Glutamatergic neuron (in vitro differentiated cells): ENCODE measurements at regions not wholly inside any gene's neighbourhood (a gene's known extent, or its start where the extent isn't known, plus 50 kb on each side); places are given as distances from the start of the nearest gene placed in this dataset.

Experiments used
- DNase-seq: peaks from one replicate; pipeline ENCODE4 v3.0.0; 2022
- H3K27ac Mint-ChIP-seq: one replicate; pipeline ENCODE4 v1.8.0; 2020; ENCODE audit warnings: mild to moderate bottlenecking, mixed read lengths, inconsistent platforms; ENCODE audit not compliant: unreplicated experiment
- H3K27me3 Mint-ChIP-seq: one replicate; pipeline ENCODE4 v1.8.0; 2020; ENCODE audit warnings: mild to moderate bottlenecking, moderate library complexity, mixed read lengths, inconsistent platforms; ENCODE audit not compliant: unreplicated experiment
- H3K36me3 Mint-ChIP-seq: one replicate; pipeline ENCODE4 v1.8.0; 2020; ENCODE audit warnings: mild to moderate bottlenecking, mixed read lengths, inconsistent platforms; ENCODE audit not compliant: unreplicated experiment
- H3K4me1 Mint-ChIP-seq: one replicate; pipeline ENCODE4 v1.8.0; 2020; ENCODE audit warnings: mild to moderate bottlenecking, low read depth, mixed read lengths, inconsistent platforms; ENCODE audit not compliant: unreplicated experiment
- H3K4me3 Mint-ChIP-seq: one replicate; pipeline ENCODE4 v1.8.0; 2020; ENCODE audit warnings: mild to moderate bottlenecking, mixed read lengths, inconsistent platforms; ENCODE audit not compliant: unreplicated experiment
- H3K9me3 Mint-ChIP-seq: one replicate; pipeline ENCODE4 v1.8.0; 2020; ENCODE audit warnings: mild to moderate bottlenecking, moderate library complexity, mixed read lengths, inconsistent platforms; ENCODE audit not compliant: unreplicated experiment
- CTCF ChIP-seq: fragments of 200-600 bp; sonication (generic); IDR thresholded peaks from one replicate; pipeline ENCODE4 v1.5.0; 2021; ENCODE audit not compliant: partially characterized antibody, unreplicated experiment

- Mint-ChIP-seq H3K36me3 (no peaks in the 10 kb centered on the region), H3K9me3 (peaks cover 3% of the 10 kb centered on the region), H3K4me1 (no peaks in the 10 kb centered on the region), H3K4me3 (no peak overlapping the region), H3K27me3 (no peaks in the 10 kb centered on the region), H3K27ac (no peak overlapping the region)
- TF ChIP-seq CTCF: no peak
- no peak for DNase-seq
Observed at GRCh38 chr5:143471041-143471509, 67.6 kb upstream of the NR3C1 start.

GRCh38 chr5:143470120-143470519 lies 66.6 kb upstream of the NR3C1 start:
- Mint-ChIP-seq H3K27ac (no peak overlapping the region), H3K4me1 (no peaks in the 10 kb centered on the region), H3K36me3 (peaks cover 5% of the 10 kb centered on the region), H3K9me3 (peaks cover 2% of the 10 kb centered on the region), H3K27me3 (no peaks in the 10 kb centered on the region), H3K4me3 (no peak overlapping the region)
- no peak for DNase-seq
- TF ChIP-seq CTCF: no peak

GRCh38 chr5:143469125-143469524 lies 65.6 kb upstream of the NR3C1 start:
- H3K27ac Mint-ChIP-seq: no peak overlapping the region
- no peaks in the 10 kb centered on the region for H3K4me1 Mint-ChIP-seq
- TF ChIP-seq CTCF: no peak
- no peaks in the 10 kb centered on the region for H3K27me3 Mint-ChIP-seq
- peaks cover 2% of the 10 kb centered on the region for H3K9me3 Mint-ChIP-seq
- no peak for DNase-seq
- H3K4me3 Mint-ChIP-seq: no peak overlapping the region
- H3K36me3 Mint-ChIP-seq: peaks cover 5% of the 10 kb centered on the region

GRCh38 chr5:143466632-143467031 lies 63.1 kb upstream of the NR3C1 start:
- Mint-ChIP-seq H3K27ac (no peak overlapping the region), H3K4me1 (no peaks in the 10 kb centered on the region), H3K9me3 (peaks cover 2% of the 10 kb centered on the region), H3K27me3 (no peaks in the 10 kb centered on the region), H3K36me3 (peaks cover 5% of the 10 kb centered on the region), H3K4me3 (no peak overlapping the region)
- TF ChIP-seq CTCF: no peak
- no peak for DNase-seq

- H3K9me3 Mint-ChIP-seq: peaks cover 2% of the 10 kb centered on the region
- DNase-seq: no peak
- no peak for TF ChIP-seq CTCF
- no peak overlapping the region for H3K27ac Mint-ChIP-seq
- H3K4me1 Mint-ChIP-seq: no peaks in the 10 kb centered on the region
- peaks cover 5% of the 10 kb centered on the region for H3K36me3 Mint-ChIP-seq
- no peak overlapping the region for H3K4me3 Mint-ChIP-seq
- no peaks in the 10 kb centered on the region for H3K27me3 Mint-ChIP-seq
Observed at GRCh38 chr5:143464723-143465490, 61.4 kb upstream of the NR3C1 start.
